H1 (cell line): ENCODE measurements at regions not wholly inside any gene's neighbourhood (a gene's known extent, or its start where the extent isn't known, plus 50 kb on each side); places are given as distances from the start of the nearest gene placed in this dataset.
A peak's percentile ranks its signal among the peaks of the same experiment; 100 is the strongest.

Experiments
- CTCF ChIA-PET: fragments of 300-600 bp; sonication (Branson Sonifier 250); formaldehyde crosslinking; loops from one replicate; lab custom pipeline; 2021; ENCODE audit not compliant: partially characterized antibody; lab: Charles Lee
- POLR2A ChIA-PET: fragments of 300-600 bp; sonication (Branson Sonifier 250); formaldehyde crosslinking; loops from one replicate; lab custom pipeline; 2021; ENCODE audit warnings: inconsistent platforms; ENCODE audit not compliant: partially characterized antibody; lab: Charles Lee
- DNase-seq, 2 experiments: peaks; one replicate each; pipeline versions ENCODE4 v3.0.0 to v3.0.0-alpha.2; 2010 to 2022; ENCODE audit warnings: low spot score in 2 of 2, low read depth in 1 of 2, mixed read lengths in 1 of 2
- FAIRE-seq: peaks from 2 replicates; lab custom pipeline; 2011; peaks lifted over from hg19 to GRCh38; lab: Jason Lieb, UNC
- H2AFZ ChIP-seq: 2 replicates; pipeline ENCODE4 v1.8.1; 2012; ENCODE audit warnings: low read length, inconsistent platforms
- H2AK5ac ChIP-seq: 2 replicates; pipeline ENCODE4 v1.6.1; 2013; ENCODE audit warnings: low read depth, low read length
- H2BK120ac ChIP-seq: replicated peaks from 2 replicates; pipeline ENCODE3; 2013; ENCODE audit warnings: low read depth, low read length, inconsistent platforms
- H2BK12ac ChIP-seq: 2 replicates; pipeline ENCODE4 v1.6.1; 2013; ENCODE audit warnings: low read depth, low read length
- H2BK15ac ChIP-seq: 2 replicates; pipeline ENCODE4 v1.6.1; 2013; ENCODE audit warnings: low read length
- H2BK20ac ChIP-seq: 2 replicates; pipeline ENCODE4 v1.6.1; 2013; ENCODE audit warnings: low read length
- H2BK5ac ChIP-seq: 2 replicates; pipeline ENCODE4 v1.6.1; 2013; ENCODE audit warnings: low read depth, low read length
- H3K14ac ChIP-seq: 2 replicates; pipeline ENCODE4 v1.6.1; 2013; ENCODE audit warnings: inconsistent platforms; ENCODE audit not compliant: insufficient read length
- H3K18ac ChIP-seq: 2 replicates; pipeline ENCODE4 v1.6.1; 2013; ENCODE audit warnings: low read length; ENCODE audit errors: extremely low read depth
- H3K23ac ChIP-seq: 2 replicates; pipeline ENCODE4 v1.6.1; 2013; ENCODE audit warnings: inconsistent platforms; ENCODE audit not compliant: insufficient read length
- H3K23me2 ChIP-seq: 2 replicates; pipeline ENCODE4 v1.6.1; 2013; ENCODE audit warnings: low read depth, low read length
- H3K27ac ChIP-seq: 2 replicates; pipeline ENCODE4 v1.6.1; 2011; ENCODE audit warnings: low read depth, low read length, inconsistent platforms
- H3K27me3 ChIP-seq, 4 experiments: replicated peaks in 1 of 4; 1 replicate in 1 of 4; 2 replicates in 3 of 4; pipeline versions ENCODE4 v1.6.1 to v1.8.1; 2011 to 2013; ENCODE audit warnings: low read length in 3 of 4, mild to moderate bottlenecking in 3 of 4, inconsistent platforms in 2 of 4, mixed read lengths in 2 of 4, moderate library complexity in 1 of 4; ENCODE audit not compliant: control insufficient read depth in 3 of 4, insufficient read depth in 3 of 4; ENCODE audit errors: extremely low read depth in 1 of 4
- H3K36me3 ChIP-seq, 4 experiments: 2 replicates each; pipeline versions ENCODE4 v1.6.1 to v1.8.1; 2011 to 2013; ENCODE audit warnings: mild to moderate bottlenecking in 4 of 4, low read length in 3 of 4, moderate library complexity in 2 of 4, control low read depth in 1 of 4, inconsistent platforms in 1 of 4; ENCODE audit not compliant: insufficient read depth in 4 of 4, control insufficient read depth in 2 of 4
- H3K4ac ChIP-seq: replicated peaks from 2 replicates; pipeline ENCODE3; 2013; ENCODE audit warnings: low read length, low read depth, mixed read lengths, inconsistent platforms; ENCODE audit not compliant: insufficient read length
- H3K4me1 ChIP-seq, 4 experiments: replicated peaks in 1 of 4; 1 replicate in 1 of 4; 2 replicates in 3 of 4; pipeline versions ENCODE4 v1.6.1 to v1.8.1; 2011 to 2013; ENCODE audit warnings: low read length in 3 of 4, inconsistent platforms in 2 of 4, mixed read lengths in 1 of 4; ENCODE audit not compliant: insufficient read depth in 4 of 4, control insufficient read depth in 3 of 4
- H3K4me2 ChIP-seq, 2 experiments: 2 replicates each; pipeline versions ENCODE4 v1.6.1 to v1.8.1; 2011 to 2013; ENCODE audit warnings: low read depth in 2 of 2, low read length in 2 of 2, control low read depth in 1 of 2, inconsistent platforms in 1 of 2, mild to moderate bottlenecking in 1 of 2; ENCODE audit not compliant: insufficient read depth in 1 of 2
- H3K4me3 ChIP-seq, 4 experiments: fragments of 200-600, 300-600 bp in 1 of 4; sonication (generic), shearing (Covaris generic), sonication (Bioruptor Twin) in 1 of 4; 2 replicates each; pipeline versions ENCODE4 v1.5.1 to v1.8.1; 2011 to 2016; ENCODE audit warnings: low read length in 4 of 4, low read depth in 3 of 4, control low read depth in 2 of 4, inconsistent platforms in 2 of 4, mild to moderate bottlenecking in 2 of 4, mixed read lengths in 1 of 4, moderate library complexity in 1 of 4; ENCODE audit not compliant: insufficient read depth in 2 of 4; ENCODE audit errors: extremely low read depth in 1 of 4
- H3K56ac ChIP-seq: replicated peaks from 2 replicates; pipeline ENCODE3; 2013; ENCODE audit warnings: low read depth, mild to moderate bottlenecking, mixed read lengths, low read length, inconsistent platforms; ENCODE audit not compliant: insufficient read length
- H3K79me1 ChIP-seq: 2 replicates; pipeline ENCODE4 v1.6.1; 2013; ENCODE audit warnings: low read depth, low read length, control low read depth
- H3K79me2 ChIP-seq, 2 experiments: 2 replicates each; pipeline versions ENCODE4 v1.6.1 to v1.8.1; 2012 to 2013; ENCODE audit warnings: low read length in 2 of 2, mild to moderate bottlenecking in 2 of 2, inconsistent platforms in 1 of 2; ENCODE audit not compliant: insufficient read depth in 2 of 2, control insufficient read depth in 1 of 2
- H3K9ac ChIP-seq, 4 experiments: replicated peaks in 1 of 4; 1 replicate in 1 of 4; 2 replicates in 3 of 4; pipeline versions ENCODE4 v1.6.1 to v1.8.1; 2011 to 2013; ENCODE audit warnings: low read depth in 3 of 4, low read length in 3 of 4, control low read depth in 2 of 4, mild to moderate bottlenecking in 2 of 4, moderate library complexity in 2 of 4, inconsistent platforms in 1 of 4; ENCODE audit errors: extremely low read depth in 1 of 4
- H3K9me3 ChIP-seq, 2 experiments: 2 replicates each; pipeline versions ENCODE4 v1.6.1 to v1.8.1; 2012 to 2013; ENCODE audit warnings: mild to moderate bottlenecking in 2 of 2, moderate library complexity in 2 of 2, control low read depth in 1 of 2, inconsistent platforms in 1 of 2, low read depth in 1 of 2, low read length in 1 of 2, mixed read lengths in 1 of 2; ENCODE audit not compliant: insufficient read depth in 2 of 2
- H4K20me1 ChIP-seq, 2 experiments: replicated peaks in 1 of 2; 2 replicates each; pipeline versions ENCODE3 to v1.8.1; 2011 to 2013; ENCODE audit warnings: inconsistent platforms in 2 of 2, low read length in 2 of 2, mild to moderate bottlenecking in 1 of 2; ENCODE audit not compliant: insufficient read depth in 2 of 2, control insufficient read depth in 1 of 2
- H4K5ac ChIP-seq: 2 replicates; pipeline ENCODE4 v1.6.1; 2013; ENCODE audit warnings: low read length, low read depth, mixed read lengths, inconsistent platforms; ENCODE audit not compliant: insufficient read length
- H4K8ac ChIP-seq: 2 replicates; pipeline ENCODE4 v1.8.0; 2013; ENCODE audit warnings: mild to moderate bottlenecking, moderate library complexity, low read length, inconsistent platforms; ENCODE audit not compliant: insufficient read depth; ENCODE audit errors: extremely low read depth
- H4K91ac ChIP-seq: replicated peaks from 2 replicates; pipeline ENCODE3; 2013; ENCODE audit warnings: low read length, mixed read lengths, inconsistent platforms; ENCODE audit not compliant: insufficient read length
- CBX8 ChIP-seq: fragments of 300-800, 300-1000 bp; sonication (generic); IDR thresholded peaks from 2 replicates; pipeline ENCODE4 v1.7.1; 2016; ENCODE audit warnings: low read depth, low read length, borderline replicate concordance
- KDM1A ChIP-seq: fragments of 200-600, 300-600 bp; sonication (generic); IDR thresholded peaks from 2 replicates; pipeline ENCODE4 v1.7.1; 2016; ENCODE audit warnings: mild to moderate bottlenecking, low read length, borderline replicate concordance
- KDM4A ChIP-seq: IDR thresholded peaks from one replicate; pipeline ENCODE4 v1.7.1; 2012; ENCODE audit warnings: low read depth, mild to moderate bottlenecking, moderate library complexity, low read length, inconsistent platforms; ENCODE audit not compliant: severe bottlenecking
- MAX ChIP-seq: IDR thresholded peaks from 2 replicates; pipeline ENCODE4 v1.6.1; 2012; ENCODE audit warnings: inconsistent platforms
- PHF8 ChIP-seq: fragments of 200-600 bp; sonication (generic); conservative IDR thresholded peaks from 2 replicates; pipeline ENCODE4 v1.7.1; 2012; ENCODE audit warnings: low read depth, mild to moderate bottlenecking, inconsistent platforms, low read length, moderate library complexity
- SIN3A ChIP-seq, 2 experiments: IDR thresholded peaks in 1 of 2; conservative IDR thresholded peaks in 1 of 2; 2 replicates each; pipeline ENCODE4 v1.6.1; 2011 to 2012; ENCODE audit warnings: low read length in 2 of 2, improper control_type of control experiment in 1 of 2, low read depth in 1 of 2, mild to moderate bottlenecking in 1 of 2
- SIX5 ChIP-seq: IDR thresholded peaks from 2 replicates; pipeline ENCODE4 v1.6.1; 2011; ENCODE audit warnings: mild to moderate bottlenecking, low read depth, low read length
- SP1 ChIP-seq: IDR thresholded peaks from 2 replicates; pipeline ENCODE4 v1.6.1; 2011; ENCODE audit warnings: low read depth, low read length
- SP4 ChIP-seq: IDR thresholded peaks from 2 replicates; pipeline ENCODE4 v1.6.1; 2012; ENCODE audit warnings: low read length, inconsistent platforms
- SRF ChIP-seq: IDR thresholded peaks from 2 replicates; pipeline ENCODE4 v1.6.1; 2011; ENCODE audit warnings: mild to moderate bottlenecking, low read depth, low read length, moderate library complexity
- WGBS, 2 experiments: shearing (Covaris generic) in 1 of 2; methylation state at CpG; one replicate each; pipeline versions ENCODE4 v1.1.6 to v1.1.7; 2013 to 2015; ENCODE audit warnings: low lambda C conversion rate in 2 of 2, mixed read lengths in 2 of 2, inconsistent platforms in 1 of 2, low coverage in 1 of 2, missing lambda C conversion rate in 1 of 2; ENCODE audit not compliant: insufficient replicate concordance in 2 of 2, insufficient coverage in 1 of 2, insufficient read length in 1 of 2; ENCODE audit errors: extremely low coverage in 1 of 2, missing lambda C conversion rate in 1 of 2; 5-methylcytosine and 5-hydroxymethylcytosine counted together
- TF ChIP-seq, protein P1 (sequence below): IDR thresholded peaks from 2 replicates; pipeline ENCODE4 v1.6.1; 2012; ENCODE audit warnings: inconsistent platforms

DNA sequence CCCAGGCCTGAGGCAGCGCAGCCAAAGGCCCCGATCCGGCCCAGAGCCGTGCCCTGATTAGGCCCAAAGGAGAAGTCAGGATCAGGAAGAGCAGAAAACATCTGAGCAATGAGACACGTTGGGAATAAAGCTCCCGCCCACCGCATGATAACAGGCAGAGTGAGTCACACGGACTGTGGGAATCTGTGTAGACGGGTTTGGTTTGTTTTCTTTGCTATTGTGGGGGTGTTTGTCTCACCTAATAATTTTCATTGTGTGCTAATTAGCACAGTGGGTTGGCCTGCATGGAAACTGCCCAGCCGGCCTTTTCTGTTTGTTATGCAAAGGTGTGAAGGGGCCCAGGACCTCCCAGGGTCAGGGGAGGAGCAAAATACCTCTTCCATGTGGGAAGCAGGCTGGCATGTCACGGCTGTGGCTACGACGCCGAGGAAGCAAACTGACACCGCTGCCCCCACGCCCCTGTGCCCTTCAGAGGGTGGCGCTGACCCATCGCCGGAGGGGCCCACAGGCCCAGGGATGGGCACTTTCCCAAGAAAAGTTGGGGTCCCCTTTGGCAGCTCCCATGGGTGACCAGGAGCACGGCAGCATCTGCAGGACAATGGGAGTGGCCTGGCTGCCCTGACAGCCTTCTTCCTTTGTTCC, 68.4 kb upstream of the CTDP1 start:
- no peak overlapping the region; the same call in 1 of the 2 replicates for H4K8ac ChIP-seq
- FAIRE-seq (no peak), DNase-seq (peak in 1 of 2 experiments; percentile 42)
- no peaks in the 10 kb centered on the region for H3K23me2 ChIP-seq
- no peak overlapping the region for H3K4me2 ChIP-seq
- no peak overlapping the region for H4K5ac ChIP-seq
- H2AK5ac ChIP-seq, result no peak overlapping the region
- H3K18ac ChIP-seq, result no peak overlapping the region; the same call in 1 of the 2 replicates
- H2BK120ac ChIP-seq, result no peak overlapping the region
- no peak overlapping the region for H3K23ac ChIP-seq
- H3K27me3 ChIP-seq, result peaks cover 0 to 2% (median 0%) of the 10 kb centered on the region in 4 experiments; a peak in 1 of 7 replicates
- no peak overlapping the region for H2BK12ac ChIP-seq
- no peak overlapping the region for H3K4me3 ChIP-seq
- no peaks in the 10 kb centered on the region; the same call in none of the 2 replicates for H3K79me1 ChIP-seq
- H3K4me1 ChIP-seq, result peaks cover 0 to 14% (median 0%) of the 10 kb centered on the region in 4 experiments; a peak in 3 of 7 replicates
- H2BK5ac ChIP-seq, result no peak overlapping the region
- no peak overlapping the region for H4K91ac ChIP-seq
- no peak overlapping the region for H2AFZ ChIP-seq
- no peaks in the 10 kb centered on the region for H3K36me3 ChIP-seq
- H4K20me1 ChIP-seq, result no peaks in the 10 kb centered on the region
- CTCF ChIA-PET, result interaction anchor here (2.1 kb wide), 1 partner anchor 231 kb away, joined by 5 read pairs; no protein-coding TSS in a partner anchor
- H3K9me3 ChIP-seq, result peaks cover 0 to 5% of the 10 kb centered on the region in 2 experiments; a peak in 1 of 4 replicates
- TF ChIP-seq CBX8, result no peak
- no peak for TF ChIP-seq KDM1A
- TF ChIP-seq, protein P1, sequence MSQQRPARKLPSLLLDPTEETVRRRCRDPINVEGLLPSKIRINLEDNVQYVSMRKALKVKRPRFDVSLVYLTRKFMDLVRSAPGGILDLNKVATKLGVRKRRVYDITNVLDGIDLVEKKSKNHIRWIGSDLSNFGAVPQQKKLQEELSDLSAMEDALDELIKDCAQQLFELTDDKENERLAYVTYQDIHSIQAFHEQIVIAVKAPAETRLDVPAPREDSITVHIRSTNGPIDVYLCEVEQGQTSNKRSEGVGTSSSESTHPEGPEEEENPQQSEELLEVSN, result peak; percentile 94
- TF ChIP-seq SP4, result no peak
- peak; percentile 96 for TF ChIP-seq MAX
- no peak for TF ChIP-seq KDM4A
- 0 out of 2 replicates have a peak, but pooled peaks have one; percentile 19 for TF ChIP-seq SP1
- TF ChIP-seq SIX5, result no peak
- no peak for TF ChIP-seq PHF8
- TF ChIP-seq SRF, result no peak
- no peak for TF ChIP-seq SIN3A (conservative IDR thresholded peaks at IDR 0.05 in 1 of 2, IDR thresholded peaks at IDR 0.05 in 1 of 2; ENCODE audit: low read depth in 1 of 2, low read length in 2 of 2)
- no peak overlapping the region for H3K4ac ChIP-seq
- POLR2A ChIA-PET, result interaction anchor here (1.6 kb wide), 1 partner anchor 17 kb away, joined by 3 read pairs; no protein-coding TSS in a partner anchor
- no peak overlapping the region for H2BK20ac ChIP-seq
- 89% methylated on average over 19 of the region's 20 CpGs; no CpG with 5 or more reads in 1 of the 2 experiments for WGBS, 2 experiments
- H3K9ac ChIP-seq, result no peak overlapping the region
- no peaks in the 10 kb centered on the region for H3K79me2 ChIP-seq
- no peak overlapping the region for H2BK15ac ChIP-seq
- no peak overlapping the region for H3K27ac ChIP-seq
- no peak overlapping the region for H3K14ac ChIP-seq
- H3K56ac ChIP-seq, result no peak overlapping the region
